HG03159 (cell line): ENCODE measurements at regions not wholly inside any gene's neighbourhood (a gene's known extent, or its start where the extent isn't known, plus 50 kb on each side); places are given as distances from the start of the nearest gene placed in this dataset.

ENCODE experiments used
- ATAC-seq: cut with Tn5 transposase; IDR thresholded peaks from one replicate; pipeline ENCODE4 v1.9.1; 2021; ENCODE audit warnings: mild to moderate bottlenecking, moderate library complexity; ENCODE audit not compliant: unreplicated experiment

- ATAC-seq, result no peak
Measured at GRCh38 chr5:51449026-51449425, 65.8 kb downstream of the ISL1 start.

- no peak for ATAC-seq
Measured at GRCh38 chr5:51452562-51452961, 69.3 kb downstream of the ISL1 start.

- ATAC-seq, result no peak
Measured at GRCh38 chr5:51465165-51465564, 81.9 kb downstream of the ISL1 start.

GRCh38 chr5:51466214-51466613 is 83.0 kb downstream of the ISL1 start:
- peak; percentile 74 for ATAC-seq

- ATAC-seq, result no peak
Measured at GRCh38 chr5:51468196-51468595, 84.9 kb downstream of the ISL1 start.

GRCh38 chr5:51471630-51472029 is 88.4 kb downstream of the ISL1 start:
- ATAC-seq, result no peak

- no peak for ATAC-seq
Measured at GRCh38 chr5:51472472-51472871, 89.2 kb downstream of the ISL1 start.

GRCh38 chr5:51475628-51476027 is 92.4 kb downstream of the ISL1 start:
- ATAC-seq, result no peak

- ATAC-seq, result no peak
Measured at GRCh38 chr5:51476431-51476830, 93.2 kb downstream of the ISL1 start.

- ATAC-seq, result peak; percentile 65
Measured at GRCh38 chr5:51479840-51480239, 96.6 kb downstream of the ISL1 start.

GRCh38 chr5:51484326-51484725 is 101.1 kb downstream of the ISL1 start:
- no peak for ATAC-seq

GRCh38 chr5:51486158-51486557 is 102.9 kb downstream of the ISL1 start:
- ATAC-seq, result no peak

- ATAC-seq, result no peak
Measured at GRCh38 chr5:51487952-51488351, 104.7 kb downstream of the ISL1 start.

- ATAC-seq, result no peak
Measured at GRCh38 chr5:51488803-51489642, 105.8 kb downstream of the ISL1 start.

- no peak for ATAC-seq
Measured at GRCh38 chr5:51494821-51495220, 111.6 kb downstream of the ISL1 start.

GRCh38 chr5:51495672-51496071 is 112.4 kb downstream of the ISL1 start:
- ATAC-seq, result no peak

GRCh38 chr5:51517838-51518237 is 134.6 kb downstream of the ISL1 start:
- no peak for ATAC-seq

- no peak for ATAC-seq
Measured at GRCh38 chr5:51518607-51519006, 135.4 kb downstream of the ISL1 start.

- no peak for ATAC-seq
Measured at GRCh38 chr5:51521583-51521982, 138.3 kb downstream of the ISL1 start.

GRCh38 chr5:51539232-51539631 is 156.0 kb downstream of the ISL1 start:
- ATAC-seq, result no peak

GRCh38 chr5:51544031-51544785 is 161.0 kb downstream of the ISL1 start:
- ATAC-seq, result no peak

GRCh38 chr5:51556833-51557232 is 173.6 kb downstream of the ISL1 start:
- ATAC-seq, result no peak
